Pancreas (tissue), 10 donors: ENCODE measurements at regions not wholly inside any gene's neighbourhood (a gene's known extent, or its start where the extent isn't known, plus 50 kb on each side); places are given as distances from the start of the nearest gene placed in this dataset.
"Not testable (repeated sequence)": the region's sequence is repeated elsewhere in the genome, so short reads cannot be mapped to it uniquely, and the experiment has no call there.

Experiments
- ATAC-seq, 4 donors: fragments of 200-7000 bp; cut with Tn5 transposase; one replicate each; pipeline versions ENCODE4 v1.8.0 to v1.9.1; 2020; ENCODE audit warnings: mild to moderate bottlenecking in 4 of 4, moderate library complexity in 4 of 4
- DNase-seq, 6 donors: peaks; one replicate each; pipeline ENCODE4 v3.0.0-alpha.2; 2020
- FAIRE-seq: peaks from 2 replicates; lab custom pipeline; 2012; peaks lifted over from hg19 to GRCh38; lab: Jason Lieb, UNC
- H3K27ac ChIP-seq, 4 donors: fragments of 200-600 bp; sonication (generic); 1 replicate in 3 of 4; 2 replicates in 1 of 4; pipeline versions ENCODE4 v1.5.0 to v1.8.0; 2020
- H3K27me3 ChIP-seq, 4 donors: fragments of 200-600 bp; one replicate each; pipeline ENCODE4 v1.8.0; 2021
- H3K36me3 ChIP-seq, 3 donors: fragments of 200-600 bp; sonication (generic) in 1 of 3; one replicate each; pipeline versions ENCODE4 v1.5.0 to v1.8.0; 2020 to 2021
- H3K4me1 ChIP-seq, 3 donors: fragments of 200-600 bp; one replicate each; pipeline ENCODE4 v1.8.0; 2021
- H3K4me3 ChIP-seq, 4 donors: fragments of 200-600 bp; sonication (generic) in 2 of 4; one replicate each; pipeline versions ENCODE4 v1.5.0 to v1.8.0; 2020 to 2021
- H3K9me3 ChIP-seq, 4 donors: fragments of 200-600 bp; one replicate each; pipeline ENCODE4 v1.8.0; 2021
- CTCF ChIP-seq, 4 donors: fragments of 200-600 bp; sonication (generic) in 3 of 4; IDR thresholded peaks; one replicate each; pipeline versions ENCODE4 v1.5.0 to v1.8.0; 2021; ENCODE audit warnings: antibody characterized with exemption in 4 of 4
- WGBS, 2 donors: extraction: QIAGEN DNeasy Blood & Tissue Kit; methylation state at CpG; one replicate each; pipeline ENCODE4 v1.1.7; 2013; 5-methylcytosine and 5-hydroxymethylcytosine counted together
- intact Hi-C, 3 donors: fragments of 100-400 bp; cut with DNase I; formaldehyde crosslinking; loops; one replicate each; pipeline versions ENCODE4 v1.11.1 to v1.14.2; 2022
- donor health status: healthy with polysubstance abuse.
- donor health status: DM: no; HTN: no; CAD: no; lungs with moderate emphysema.
- donor health status: DM: no; HTN: no; CAD: no.
- donor health status: control.
- donor health status: control.
- donor health status: Bipolar disorder and iron deficiency.
- donor health status: DM: yes; HTN: yes; CAD: no.
- donor health status: DM: no; HTN: no; CAD: no.
- donor health status: DM: no; HTN: no; CAD: no.
- donor health status: DM: yes; HTN: yes; CAD: no.

DNA sequence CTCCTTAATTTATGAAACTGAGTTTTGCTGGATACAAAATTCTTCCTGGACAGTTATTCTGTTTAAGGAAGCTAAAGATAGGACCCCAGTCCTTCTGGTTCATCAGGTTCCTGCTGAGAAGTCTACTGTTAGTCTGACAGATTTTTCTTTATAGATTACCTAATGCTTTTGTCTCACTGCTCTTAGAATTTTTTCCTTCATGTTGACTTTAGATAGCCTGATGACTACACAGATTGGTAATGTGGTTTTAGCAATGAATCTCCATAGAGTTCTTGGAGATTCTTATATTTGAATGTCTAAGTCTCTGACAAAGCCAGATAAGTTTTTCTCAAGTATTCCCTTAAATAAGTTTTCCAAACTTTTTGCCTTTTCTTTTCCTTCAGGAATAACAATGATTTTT, 419.7 kb downstream of the CDH10 start:
- FAIRE-seq = no peak
- Histone ChIP-seq H3K27ac (no peak overlapping the region), H3K36me3 (no peaks in the 10 kb centered on the region), H3K9me3 (no peaks in the 10 kb centered on the region), H3K27me3 (no peaks in the 10 kb centered on the region), H3K4me1 (no peaks in the 10 kb centered on the region), H3K4me3 (no peak overlapping the region)
- DNase-seq = no peak
- no peak for ATAC-seq
- TF ChIP-seq CTCF (IDR thresholded peaks at IDR 0.05) = no peak
- intact Hi-C loops = no loop called here

GRCh38 chr5:24226479-24226878, 418.3 kb downstream of the CDH10 start:
- no peaks in the 10 kb centered on the region for H3K27me3 ChIP-seq
- intact Hi-C loops = no loop called here
- no peak overlapping the region for H3K27ac ChIP-seq
- H3K9me3 ChIP-seq = no peaks in the 10 kb centered on the region
- H3K4me3 ChIP-seq = no peak overlapping the region
- TF ChIP-seq CTCF (IDR thresholded peaks at IDR 0.05) = no peak
- DNase-seq = no peak
- WGBS, 2 donors = 37 to 41% methylated on average over 1 of the region's 1 CpG
- H3K4me1 ChIP-seq = no peaks in the 10 kb centered on the region
- H3K36me3 ChIP-seq = no peaks in the 10 kb centered on the region
- no peak for ATAC-seq
- FAIRE-seq = no peak

- H3K4me3 ChIP-seq, DNase-seq, FAIRE-seq, H3K36me3 ChIP-seq, H3K27me3 ChIP-seq, H3K27ac ChIP-seq, ATAC-seq, H3K4me1 ChIP-seq, H3K9me3 ChIP-seq, intact Hi-C loops: not testable (repeated sequence)
- WGBS, 2 donors = 69 to 76% methylated on average over 5 of the region's 5 CpGs
These were observed 416.9 kb downstream of the CDH10 start for GRCh38 chr5:24227881-24228280.

- WGBS, 2 donors = 23 to 29% methylated on average over 1 of the region's 1 CpG
- H3K4me3 ChIP-seq = no peak overlapping the region
- no peaks in the 10 kb centered on the region for H3K36me3 ChIP-seq
- H3K4me1 ChIP-seq = no peaks in the 10 kb centered on the region
- DNase-seq = no peak
- TF ChIP-seq CTCF (IDR thresholded peaks at IDR 0.05) = no peak
- no peaks in the 10 kb centered on the region for H3K27me3 ChIP-seq
- intact Hi-C loops = no loop called here
- no peak overlapping the region for H3K27ac ChIP-seq
- H3K9me3 ChIP-seq = no peaks in the 10 kb centered on the region
- no peak for FAIRE-seq
- ATAC-seq = no peak
These were observed 412.7 kb downstream of the CDH10 start for GRCh38 chr5:24232041-24232440.

GRCh38 chr5:24232929-24233498, 411.8 kb downstream of the CDH10 start:
- Histone ChIP-seq H3K27me3 (no peaks in the 10 kb centered on the region), H3K9me3 (no peaks in the 10 kb centered on the region), H3K4me3 (no peak overlapping the region), H3K4me1 (no peaks in the 10 kb centered on the region), H3K27ac (no peak overlapping the region), H3K36me3 (no peaks in the 10 kb centered on the region)
- intact Hi-C loops = no loop called here
- no peak for DNase-seq
- no peak for FAIRE-seq
- TF ChIP-seq CTCF (IDR thresholded peaks at IDR 0.05) = no peak
- 45 to 53% methylated on average over 4 of the region's 4 CpGs for WGBS, 2 donors
- no peak for ATAC-seq
